ENCODE measurements at regions not wholly inside any gene's neighbourhood (a gene's known extent, or its start where the extent isn't known, plus 50 kb on each side); places are given as distances from the start of the nearest gene placed in this dataset.
"Not testable (repeated sequence)": the region's sequence is repeated elsewhere in the genome, so short reads cannot be mapped to it uniquely, and the experiment has no call there.

- ATAC-seq (ENCODE audit: poor library complexity); DNase-seq; intact Hi-C loops (cut with DNase I): not testable (repeated sequence)
Measured at GRCh38 chr21:31511999-31512398, 147.5 kb upstream of the SOD1 start.

GRCh38 chr21:31511258-31511657, 148.2 kb upstream of the SOD1 start:
- DNase-seq = no peak
- intact Hi-C loops (cut with DNase I) = no loop called here
- ATAC-seq (ENCODE audit: poor library complexity) = no peak

- intact Hi-C loops (cut with DNase I) = no loop called here
Measured at GRCh38 chr21:31509194-31510017, 150.1 kb upstream of the SOD1 start.

GRCh38 chr21:31505975-31506374, 153.5 kb upstream of the SOD1 start:
- DNase-seq = no peak
- ATAC-seq (ENCODE audit: poor library complexity) = no peak
- intact Hi-C loops (cut with DNase I) = no loop called here

More at GRCh38 chr21:31509194-31510017, 150.1 kb upstream of the SOD1 start:
- no peak for DNase-seq
- no peak for ATAC-seq (ENCODE audit: poor library complexity)

- intact Hi-C loops (cut with DNase I) = no loop called here
- ATAC-seq (ENCODE audit: poor library complexity) (no peak), DNase-seq (no peak)
Measured at GRCh38 chr21:31503939-31504338, 155.6 kb upstream of the SOD1 start.

- intact Hi-C loops (cut with DNase I) = no loop called here
- DNase-seq = no peak
- no peak for ATAC-seq (ENCODE audit: poor library complexity)
Measured at GRCh38 chr21:31503467-31503866, 156.0 kb upstream of the SOD1 start.

- intact Hi-C loops (cut with DNase I) = no loop called here
- no peak for ATAC-seq (ENCODE audit: poor library complexity)
Measured at GRCh38 chr21:31502537-31503143, 156.9 kb upstream of the SOD1 start.

GRCh38 chr21:31501926-31502325, 157.6 kb upstream of the SOD1 start:
- intact Hi-C loops (cut with DNase I) = no loop called here
- no peak for DNase-seq

More at GRCh38 chr21:31502537-31503143, 156.9 kb upstream of the SOD1 start:
- DNase-seq = no peak

GRCh38 chr21:31500982-31501381, 156.9 kb upstream of the TIAM1 start:
- ATAC-seq (ENCODE audit: poor library complexity) (no peak), DNase-seq (no peak)
- intact Hi-C loops (cut with DNase I) = no loop called here

More at GRCh38 chr21:31501926-31502325, 157.6 kb upstream of the SOD1 start:
- ATAC-seq (ENCODE audit: poor library complexity) = no peak

- intact Hi-C loops (cut with DNase I) = no loop called here
- no peak for ATAC-seq (ENCODE audit: poor library complexity)
- no peak for DNase-seq
Measured at GRCh38 chr21:31500071-31500470, 156.0 kb upstream of the TIAM1 start.

- ATAC-seq (ENCODE audit: poor library complexity) = no peak
- intact Hi-C loops (cut with DNase I) = no loop called here
- no peak for DNase-seq
Measured at GRCh38 chr21:31498985-31499384, 154.9 kb upstream of the TIAM1 start.

GRCh38 chr21:31497914-31498313, 153.9 kb upstream of the TIAM1 start:
- DNase-seq = no peak
- ATAC-seq (ENCODE audit: poor library complexity) = no peak
- intact Hi-C loops (cut with DNase I) = no loop called here

GRCh38 chr21:31493350-31493880, 149.4 kb upstream of the TIAM1 start:
- no peak for ATAC-seq (ENCODE audit: poor library complexity)
- DNase-seq = no peak
- intact Hi-C loops (cut with DNase I) = no loop called here

GRCh38 chr21:31491617-31492016, 147.6 kb upstream of the TIAM1 start:
- ATAC-seq (ENCODE audit: poor library complexity) (no peak), DNase-seq (no peak)
- intact Hi-C loops (cut with DNase I) = no loop called here

- ATAC-seq (ENCODE audit: poor library complexity) (no peak), DNase-seq (no peak)
- intact Hi-C loops (cut with DNase I) = no loop called here
Measured at GRCh38 chr21:31490443-31490842, 146.4 kb upstream of the TIAM1 start.

GRCh38 chr21:31489726-31490125, 145.7 kb upstream of the TIAM1 start:
- intact Hi-C loops (cut with DNase I) = no loop called here
- ATAC-seq (ENCODE audit: poor library complexity) (no peak), DNase-seq (no peak)

- ATAC-seq (ENCODE audit: poor library complexity) (no peak), DNase-seq (no peak)
- intact Hi-C loops (cut with DNase I) = no loop called here
Measured at GRCh38 chr21:31489014-31489413, 145.0 kb upstream of the TIAM1 start.

- no peak for DNase-seq
- no peak for ATAC-seq (ENCODE audit: poor library complexity)
- intact Hi-C loops (cut with DNase I) = no loop called here
Measured at GRCh38 chr21:31484219-31484618, 140.2 kb upstream of the TIAM1 start.

GRCh38 chr21:31483146-31483545, 139.1 kb upstream of the TIAM1 start:
- ATAC-seq (ENCODE audit: poor library complexity) (no peak), DNase-seq (no peak)
- intact Hi-C loops (cut with DNase I) = no loop called here

GRCh38 chr21:31482460-31482859, 138.4 kb upstream of the TIAM1 start:
- DNase-seq (no peak), ATAC-seq (ENCODE audit: poor library complexity) (no peak)
- intact Hi-C loops (cut with DNase I) = no loop called here

Measured in Right ventricle myocardium superior (tissue), 1 donor.